GM23338 (cell line): ENCODE measurements at regions not wholly inside any gene's neighbourhood (a gene's known extent, or its start where the extent isn't known, plus 50 kb on each side); places are given as distances from the start of the nearest gene placed in this dataset.

ENCODE experiments used
- CREB1 ChIP-seq: fragments of 250-450 bp; sonication (Bioruptor Pico); IDR thresholded peaks from 2 replicates; pipeline ENCODE4 v1.5.0; 2020; ENCODE audit warnings: low read depth, mild to moderate bottlenecking, moderate library complexity
- EZH2 ChIP-seq: fragments of 200-600 bp; sonication (generic); IDR thresholded peaks from one replicate; pipeline ENCODE4 v1.8.0; 2017; ENCODE audit warnings: antibody characterized with exemption, mild to moderate bottlenecking, low read depth; ENCODE audit not compliant: unreplicated experiment
- JUNB ChIP-seq: IDR thresholded peaks from one replicate; pipeline ENCODE4 v1.6.1; 2016; ENCODE audit warnings: antibody characterized with exemption; ENCODE audit not compliant: unreplicated experiment
- NANOG ChIP-seq: IDR thresholded peaks from 2 replicates; pipeline ENCODE4 v1.6.1; 2016; ENCODE audit warnings: antibody characterized with exemption, borderline replicate concordance
- POLR2AphosphoS5 ChIP-seq: IDR thresholded peaks from 2 replicates; pipeline ENCODE4 v1.6.1; 2016; ENCODE audit warnings: antibody characterized with exemption, low read depth
- REST ChIP-seq: IDR thresholded peaks from one replicate; pipeline ENCODE4 v1.6.1; 2018; ENCODE audit warnings: antibody characterized with exemption; ENCODE audit not compliant: unreplicated experiment
- TF ChIP-seq, protein P1 (sequence below), 2 experiments: fragments of 200-600 bp in 1 of 2; sonication (generic) in 1 of 2; conservative IDR thresholded peaks; 2 replicates each; pipeline versions ENCODE4 v1.5.1 to v1.6.1; 2016 to 2017; ENCODE audit warnings: antibody characterized with exemption in 2 of 2, low read depth in 2 of 2, mild to moderate bottlenecking in 2 of 2, moderate library complexity in 1 of 2

DNA sequence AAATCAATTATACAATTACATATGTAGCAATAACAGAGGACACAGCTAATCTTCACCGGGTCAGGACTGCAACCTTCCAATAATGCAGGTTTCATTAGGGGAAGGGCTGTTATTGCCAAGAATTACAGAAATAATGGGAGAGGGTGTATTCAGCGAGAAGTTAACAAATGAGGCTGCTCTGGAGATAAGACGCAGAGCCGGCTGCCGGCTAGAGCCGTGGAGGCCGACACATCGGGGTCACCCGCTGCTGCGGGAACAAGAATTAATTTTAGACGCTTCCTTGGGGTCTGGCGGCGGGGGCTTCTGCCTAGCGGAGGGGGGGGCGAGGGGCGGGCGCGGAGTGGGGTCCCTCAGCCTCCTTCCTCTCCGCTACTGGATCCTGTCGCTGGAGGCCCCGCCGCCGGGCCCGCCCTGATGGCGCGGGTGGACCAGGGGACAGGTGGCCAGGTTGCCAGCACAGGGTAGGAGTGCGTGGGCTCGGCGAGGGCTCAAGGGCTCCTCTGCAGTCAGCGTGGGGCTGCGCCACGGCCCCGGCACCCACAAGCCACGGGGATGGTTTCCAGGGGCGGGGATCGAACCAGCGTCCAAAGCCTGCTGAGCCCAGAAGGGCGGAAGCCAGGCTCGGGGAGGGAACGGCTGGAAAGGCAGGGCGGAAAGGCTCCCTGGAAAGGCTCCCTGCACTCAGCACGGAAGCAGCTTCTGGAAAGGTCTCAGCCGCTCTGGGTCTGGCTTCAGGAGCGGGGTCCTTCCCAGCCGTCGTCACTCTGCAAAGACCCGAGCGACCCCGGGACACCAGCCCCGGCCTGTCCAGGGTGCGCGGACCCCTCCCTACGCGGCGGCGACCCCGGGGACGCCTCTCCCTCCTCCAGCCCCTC, 113.8 kb upstream of the NKX1-1 start:
- TF ChIP-seq, protein P1, sequence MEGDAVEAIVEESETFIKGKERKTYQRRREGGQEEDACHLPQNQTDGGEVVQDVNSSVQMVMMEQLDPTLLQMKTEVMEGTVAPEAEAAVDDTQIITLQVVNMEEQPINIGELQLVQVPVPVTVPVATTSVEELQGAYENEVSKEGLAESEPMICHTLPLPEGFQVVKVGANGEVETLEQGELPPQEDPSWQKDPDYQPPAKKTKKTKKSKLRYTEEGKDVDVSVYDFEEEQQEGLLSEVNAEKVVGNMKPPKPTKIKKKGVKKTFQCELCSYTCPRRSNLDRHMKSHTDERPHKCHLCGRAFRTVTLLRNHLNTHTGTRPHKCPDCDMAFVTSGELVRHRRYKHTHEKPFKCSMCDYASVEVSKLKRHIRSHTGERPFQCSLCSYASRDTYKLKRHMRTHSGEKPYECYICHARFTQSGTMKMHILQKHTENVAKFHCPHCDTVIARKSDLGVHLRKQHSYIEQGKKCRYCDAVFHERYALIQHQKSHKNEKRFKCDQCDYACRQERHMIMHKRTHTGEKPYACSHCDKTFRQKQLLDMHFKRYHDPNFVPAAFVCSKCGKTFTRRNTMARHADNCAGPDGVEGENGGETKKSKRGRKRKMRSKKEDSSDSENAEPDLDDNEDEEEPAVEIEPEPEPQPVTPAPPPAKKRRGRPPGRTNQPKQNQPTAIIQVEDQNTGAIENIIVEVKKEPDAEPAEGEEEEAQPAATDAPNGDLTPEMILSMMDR (conservative IDR thresholded peaks at IDR 0.05; ENCODE audit: low read depth in 2 of 2) = no peak
- TF ChIP-seq EZH2 (no peak), POLR2AphosphoS5 (no peak), JUNB (no peak), CREB1 (no peak), REST (no peak), NANOG (no peak)
